Hepatocyte (in vitro differentiated cells): ENCODE measurements at regions not wholly inside any gene's neighbourhood (a gene's known extent, or its start where the extent isn't known, plus 50 kb on each side); places are given as distances from the start of the nearest gene placed in this dataset.

Experiments
- DNase-seq: peaks from one replicate; pipeline ENCODE4 v3.0.0-alpha.2; 2016; ENCODE audit warnings: low spot score
- H2AFZ ChIP-seq: fragments of 200-600 bp; sonication (generic); 2 replicates; pipeline ENCODE4 v1.6.0; 2016; ENCODE audit warnings: antibody characterized with exemption, mild to moderate bottlenecking
- H3K27ac ChIP-seq: fragments of 200-600 bp; sonication (generic); 2 replicates; pipeline ENCODE4 v1.5.1; 2016; ENCODE audit warnings: mild to moderate bottlenecking
- H3K27me3 ChIP-seq: fragments of 200-600 bp; sonication (generic); 2 replicates; pipeline ENCODE4 v1.6.1; 2016
- H3K36me3 ChIP-seq: fragments of 200-600 bp; sonication (generic); replicated peaks from 2 replicates; pipeline ENCODE4 v1.5.1; 2016; ENCODE audit warnings: low read depth; ENCODE audit not compliant: insufficient read depth
- H3K4me1 ChIP-seq: fragments of 200-600 bp; sonication (generic); 2 replicates; pipeline ENCODE4 v1.5.1; 2016; ENCODE audit warnings: mild to moderate bottlenecking, moderate library complexity; ENCODE audit not compliant: insufficient read depth
- H3K4me2 ChIP-seq: fragments of 200-600 bp; sonication (generic); 2 replicates; pipeline ENCODE4 v1.6.0; 2016
- H3K4me3 ChIP-seq: fragments of 200-600 bp; sonication (generic); 2 replicates; pipeline ENCODE4 v1.5.1; 2016; ENCODE audit warnings: mild to moderate bottlenecking
- H3K79me2 ChIP-seq: fragments of 200-600 bp; sonication (generic); 2 replicates; pipeline ENCODE4 v1.6.0; 2017; ENCODE audit warnings: mild to moderate bottlenecking
- H3K9me2 ChIP-seq: fragments of 200-600 bp; sonication (generic); replicated peaks from 2 replicates; pipeline ENCODE4 v1.6.0; 2017; ENCODE audit warnings: mild to moderate bottlenecking; ENCODE audit not compliant: insufficient read depth
- H3K9me3 ChIP-seq: fragments of 200-600 bp; sonication (generic); 2 replicates; pipeline ENCODE4 v1.5.1; 2016; ENCODE audit warnings: low read depth, mild to moderate bottlenecking
- H4K20me1 ChIP-seq: fragments of 200-600 bp; sonication (generic); 2 replicates; pipeline ENCODE4 v1.6.0; 2016; ENCODE audit warnings: mild to moderate bottlenecking; ENCODE audit not compliant: insufficient read depth, poor library complexity, severe bottlenecking
- CTCF ChIP-seq: fragments of 200-600 bp; sonication (generic); IDR thresholded peaks from 2 replicates; pipeline ENCODE4 v1.5.1; 2016; ENCODE audit warnings: antibody characterized with exemption, mild to moderate bottlenecking; ENCODE audit not compliant: poor library complexity
- EZH2 ChIP-seq: fragments of 200-600 bp; sonication (generic); IDR thresholded peaks from 2 replicates; pipeline ENCODE4 v1.6.1; 2016; ENCODE audit warnings: antibody characterized with exemption, mild to moderate bottlenecking, borderline replicate concordance
- EZH2phosphoT487 ChIP-seq: fragments of 200-600 bp; sonication (generic); IDR thresholded peaks from one replicate; pipeline ENCODE4 v1.6.1; 2018; ENCODE audit warnings: antibody characterized with exemption, mild to moderate bottlenecking, low read depth, moderate library complexity; ENCODE audit not compliant: unreplicated experiment, severe bottlenecking
- WGBS: methylation state at CpG from one replicate; pipeline ENCODE4 v1.1.6; 2016; ENCODE audit warnings: low lambda C conversion rate; ENCODE audit errors: missing lambda C conversion rate; 5-methylcytosine and 5-hydroxymethylcytosine counted together

GRCh38 chr17:73783382-73783766 is 139.1 kb upstream of the SDK2 start:
- no peak for DNase-seq
- Histone ChIP-seq H3K79me2 (no peaks in the 10 kb centered on the region), H3K27me3 (peaks cover 9% of the 10 kb centered on the region), H3K4me3 (no peak overlapping the region), H3K9me2 (no peaks in the 10 kb centered on the region), H3K9me3 (no peaks in the 10 kb centered on the region), H3K27ac (no peak overlapping the region), H3K4me2 (no peak overlapping the region), H3K4me1 (peaks cover 7% of the 10 kb centered on the region), H2AFZ (no peak overlapping the region), H4K20me1 (no peaks in the 10 kb centered on the region), H3K36me3 (no peaks in the 10 kb centered on the region)
- TF ChIP-seq EZH2phosphoT487: no peak
- no peak for TF ChIP-seq CTCF
- TF ChIP-seq EZH2: no peak
- 76% methylated on average over 6 of the region's 6 CpGs for WGBS

DNA sequence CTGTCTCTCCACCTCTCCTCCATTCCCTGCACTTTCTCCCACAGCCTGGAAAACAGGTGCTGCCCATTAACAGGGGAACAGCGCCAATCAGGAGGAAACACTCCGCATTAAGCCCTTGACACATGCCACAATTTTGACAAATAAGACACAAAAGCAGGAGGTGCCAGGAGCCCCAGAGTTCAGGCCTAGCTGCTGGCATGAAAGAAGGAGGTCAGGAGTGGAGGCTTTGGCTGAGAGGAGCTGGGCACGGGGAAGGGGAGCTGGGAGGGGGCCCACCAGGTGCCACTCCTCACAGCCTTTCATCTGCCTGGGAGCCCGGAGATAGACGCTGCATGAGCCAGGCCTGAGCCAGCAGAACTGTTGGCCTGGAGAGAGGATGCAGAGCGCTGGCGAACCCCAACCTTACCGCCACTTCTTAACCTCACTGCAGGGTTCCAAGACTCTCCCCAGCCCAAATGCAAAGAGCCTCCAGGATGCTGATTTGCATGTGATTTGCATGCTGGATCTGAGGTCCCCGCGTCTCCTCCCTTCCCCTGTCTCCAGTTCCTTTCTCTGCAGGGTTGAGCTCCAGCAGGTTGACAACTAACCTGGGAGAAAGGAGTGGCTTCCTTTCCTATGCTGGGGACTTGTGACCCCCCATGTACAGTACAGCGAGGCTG is 139.8 kb upstream of the SDK2 start:
- Histone ChIP-seq H3K4me1 (peaks cover 7% of the 10 kb centered on the region), H4K20me1 (no peaks in the 10 kb centered on the region), H2AFZ (no peak overlapping the region), H3K4me2 (no peak overlapping the region), H3K36me3 (no peaks in the 10 kb centered on the region), H3K27me3 (peaks cover 9% of the 10 kb centered on the region), H3K27ac (no peak overlapping the region), H3K9me2 (no peaks in the 10 kb centered on the region), H3K79me2 (no peaks in the 10 kb centered on the region), H3K4me3 (no peak overlapping the region), H3K9me3 (no peaks in the 10 kb centered on the region)
- WGBS: 81% methylated on average over 10 of the region's 11 CpGs
- DNase-seq: no peak
- TF ChIP-seq CTCF (no peak), EZH2 (no peak), EZH2phosphoT487 (no peak)

GRCh38 chr17:73785496-73785895 is 141.3 kb upstream of the SDK2 start:
- H3K4me3 ChIP-seq: no peak overlapping the region
- H3K27ac ChIP-seq: no peak overlapping the region
- no peak overlapping the region for H2AFZ ChIP-seq
- no peaks in the 10 kb centered on the region for H3K9me2 ChIP-seq
- H3K9me3 ChIP-seq: no peaks in the 10 kb centered on the region
- no peak for TF ChIP-seq CTCF
- no peak for TF ChIP-seq EZH2
- no peak for TF ChIP-seq EZH2phosphoT487
- 45% methylated on average over 12 of the region's 12 CpGs for WGBS
- no peaks in the 10 kb centered on the region for H4K20me1 ChIP-seq
- H3K27me3 ChIP-seq: peaks cover 11% of the 10 kb centered on the region
- H3K4me2 ChIP-seq: no peak overlapping the region
- no peaks in the 10 kb centered on the region for H3K79me2 ChIP-seq
- no peak for DNase-seq
- H3K4me1 ChIP-seq: peaks cover 7% of the 10 kb centered on the region
- H3K36me3 ChIP-seq: no peaks in the 10 kb centered on the region
